SH-SY5Y (cell line): ENCODE measurements at regions not wholly inside any gene's neighbourhood (a gene's known extent, or its start where the extent isn't known, plus 50 kb on each side); places are given as distances from the start of the nearest gene placed in this dataset.

Experiments used
- GATA2 ChIP-seq: IDR thresholded peaks from 2 replicates; pipeline ENCODE4 v1.6.1; 2011; ENCODE audit warnings: mild to moderate bottlenecking, low read depth, low read length
- GATA3 ChIP-seq: IDR thresholded peaks from 2 replicates; pipeline ENCODE4 v1.6.1; 2011; ENCODE audit warnings: low read depth, mild to moderate bottlenecking, low read length, moderate library complexity

DNA sequence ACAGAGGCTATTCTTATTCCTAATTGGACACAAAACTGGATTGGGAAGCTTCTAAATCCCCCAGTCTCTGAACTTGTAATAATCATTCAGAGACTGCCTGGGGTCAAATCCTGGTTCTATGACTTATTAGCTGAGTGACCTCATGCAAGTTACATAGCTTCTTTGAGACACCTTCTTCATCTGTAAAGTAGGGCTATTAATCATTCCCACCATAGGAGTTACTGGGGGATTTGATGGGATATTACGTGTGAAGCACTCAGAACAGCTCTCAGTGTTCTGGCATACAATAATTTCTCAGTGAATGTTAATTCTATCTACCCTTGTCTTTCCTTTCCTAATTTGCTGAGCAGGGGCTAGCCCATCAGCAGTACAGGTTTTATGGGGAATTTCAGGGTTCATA, 256.7 kb upstream of the TNP1 start:
- no peak for TF ChIP-seq GATA2
- no peak for TF ChIP-seq GATA3
